ENCODE measurements at regions not wholly inside any gene's neighbourhood (a gene's known extent, or its start where the extent isn't known, plus 50 kb on each side); places are given as distances from the start of the nearest gene placed in this dataset.

GRCh38 chr5:116632890-116633289, 58.3 kb upstream of the SEMA6A start:
- TF ChIP-seq POLR2A (IDR thresholded peaks at IDR 0.05), result no peak
- TF ChIP-seq CTCF (IDR thresholded peaks at IDR 0.05), result no peak

All from Peyer's patch (tissue), 4 donors.